Right lobe of liver (tissue), 4 donors: ENCODE measurements at regions not wholly inside any gene's neighbourhood (a gene's known extent, or its start where the extent isn't known, plus 50 kb on each side); places are given as distances from the start of the nearest gene placed in this dataset.

Experiments used
- CTCF ChIP-seq, 4 donors: fragments of 200-600 bp in 3 of 4; fragments of 450-650 bp in 1 of 4; IDR thresholded peaks; one replicate each; pipeline versions ENCODE4 v1.5.1 to v1.8.0; 2016 to 2022; ENCODE audit warnings: antibody characterized with exemption in 4 of 4, mild to moderate bottlenecking in 2 of 4
- POLR2A ChIP-seq: fragments of 450-650 bp; IDR thresholded peaks from one replicate; pipeline ENCODE4 v1.6.1; 2017; ENCODE audit warnings: antibody characterized with exemption, mild to moderate bottlenecking
- donor health status: DM: no; HTN: no; CAD: no.
- donor health status: DM: no; HTN: no; CAD: no.
- donor health status: DM: no; HTN: yes; CAD: no.

GRCh38 chr13:24080134-24080533, 80.4 kb upstream of the SPATA13 start:
- TF ChIP-seq CTCF (IDR thresholded peaks at IDR 0.05) (no peak), POLR2A (no peak)
